Non-pigmented ciliary epithelial cell (primary cell): ENCODE measurements at regions not wholly inside any gene's neighbourhood (a gene's known extent, or its start where the extent isn't known, plus 50 kb on each side); places are given as distances from the start of the nearest gene placed in this dataset.
"Not testable (repeated sequence)": the region's sequence is repeated elsewhere in the genome, so short reads cannot be mapped to it uniquely, and the experiment has no call there.

ENCODE experiments used
- DNase-seq: peaks from one replicate; pipeline ENCODE4 v3.0.0-alpha.2; 2010; ENCODE audit warnings: low read depth

DNA sequence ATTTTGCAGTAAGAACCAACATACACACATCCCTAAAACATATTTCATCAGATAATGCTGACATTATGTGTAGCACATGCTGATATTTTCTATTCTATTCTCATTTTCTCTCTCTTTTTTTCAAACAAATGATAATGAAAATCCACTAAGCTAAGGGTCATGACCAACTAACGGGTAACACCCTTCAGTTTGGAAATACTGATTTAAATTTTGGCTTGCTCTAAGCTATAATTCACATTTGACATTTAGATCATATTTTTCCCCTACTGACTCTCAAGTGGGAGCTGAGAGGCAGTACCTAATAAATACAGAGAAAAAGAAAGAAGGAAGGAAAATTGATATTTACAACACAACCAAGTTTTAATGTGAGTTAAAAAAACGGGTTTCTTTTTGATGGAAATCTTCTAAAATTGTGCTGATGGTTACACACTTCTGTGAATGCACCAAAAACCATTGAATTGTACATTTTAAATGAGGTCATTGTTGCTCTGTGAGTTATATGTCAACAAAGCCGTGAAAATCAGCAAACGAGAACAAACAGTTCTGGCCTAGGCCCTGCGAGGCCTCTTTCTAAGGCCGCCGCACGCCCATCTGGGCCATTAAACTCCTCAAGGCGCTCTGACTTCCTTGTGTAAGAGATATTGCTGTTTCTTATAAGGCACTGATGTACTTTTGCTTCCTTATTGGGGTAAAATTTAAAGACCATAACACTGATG is 124.2 kb downstream of the GALR1 start:
- DNase-seq = no peak

DNA sequence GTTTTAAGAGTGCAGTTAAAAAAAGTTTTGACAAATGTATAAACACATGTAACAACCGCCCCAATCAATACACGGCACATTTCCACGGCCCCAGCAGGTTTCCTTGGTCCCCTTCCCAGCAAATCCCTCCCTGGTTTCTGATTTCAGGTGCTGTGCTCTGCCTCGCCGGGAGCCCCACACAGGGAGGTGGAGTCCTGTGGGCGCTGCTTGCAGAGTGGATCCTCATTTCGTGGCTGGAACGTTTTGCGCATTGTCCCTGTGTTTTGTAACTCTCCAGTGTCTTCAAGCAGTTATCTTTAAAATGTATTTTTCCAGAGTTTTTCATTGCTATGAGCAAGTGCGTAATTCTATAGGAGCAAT is 124.8 kb downstream of the GALR1 start:
- DNase-seq = no peak

DNA sequence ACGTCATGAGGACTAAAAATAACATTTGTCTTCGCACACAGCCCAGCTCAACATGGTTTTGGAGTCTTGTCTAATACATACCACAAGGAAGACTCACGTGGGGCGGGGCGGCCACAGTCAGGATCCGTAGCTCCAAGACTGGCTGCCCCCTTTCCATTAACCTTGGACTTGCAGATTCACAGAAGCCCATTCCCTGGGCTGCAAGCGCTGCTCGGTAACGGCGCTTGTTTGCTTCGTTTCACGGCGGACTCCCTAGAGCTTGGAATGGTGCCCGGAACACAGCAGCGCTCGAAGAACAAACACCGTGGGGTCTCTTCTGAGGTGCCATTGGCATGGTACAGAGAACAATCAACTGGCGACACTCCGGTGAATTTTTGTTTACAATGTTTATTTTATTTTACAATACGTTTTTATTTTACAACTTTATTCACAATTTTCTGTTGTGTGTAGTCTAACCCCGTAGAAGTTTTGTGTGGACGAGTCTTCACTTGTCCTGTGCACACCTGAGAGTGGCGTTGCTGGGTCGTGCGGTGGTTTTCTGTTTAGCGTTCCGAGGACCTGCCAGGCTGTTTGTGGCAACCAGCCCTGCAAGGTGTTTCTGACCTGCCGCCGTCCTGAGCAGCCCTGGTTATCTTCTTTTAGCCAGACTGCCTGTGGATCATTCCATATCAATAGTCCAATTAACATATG is 126.5 kb downstream of the GALR1 start:
- no peak for DNase-seq

DNA sequence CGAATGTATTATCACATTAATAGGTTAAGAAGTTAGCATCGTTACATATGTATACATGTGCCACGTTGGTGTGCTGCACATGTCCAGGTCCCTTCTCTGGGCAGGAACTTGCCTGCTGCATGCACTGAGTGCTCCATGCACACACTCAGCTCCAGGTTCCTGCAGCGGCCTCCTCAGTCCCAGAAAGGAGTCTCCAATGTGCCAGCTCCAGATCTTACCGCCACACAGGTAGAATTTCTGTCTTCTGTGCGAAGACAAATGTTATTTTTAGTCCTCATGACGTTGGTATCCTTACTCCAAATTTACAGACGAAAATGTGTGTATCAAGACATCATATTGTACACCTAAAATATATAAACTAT is 127.1 kb downstream of the GALR1 start:
- no peak for DNase-seq

DNA sequence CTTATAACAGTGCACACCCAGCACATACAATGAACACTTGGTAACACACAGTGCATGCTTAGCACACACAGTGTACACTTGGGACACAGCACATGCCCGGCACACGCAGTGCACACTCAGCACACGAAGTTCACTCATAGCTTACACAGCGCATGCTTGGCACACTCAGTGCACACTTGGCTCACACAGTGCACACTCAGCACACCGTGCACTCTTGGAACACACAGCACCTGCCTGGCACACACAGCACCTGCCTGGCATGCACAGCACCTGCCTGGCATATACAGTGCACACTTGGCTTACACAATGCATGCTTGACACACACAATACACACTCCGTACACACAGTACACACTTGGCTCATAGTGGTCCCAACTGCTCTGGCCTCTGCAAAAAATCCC is 128.2 kb downstream of the GALR1 start:
- DNase-seq = no peak

DNA sequence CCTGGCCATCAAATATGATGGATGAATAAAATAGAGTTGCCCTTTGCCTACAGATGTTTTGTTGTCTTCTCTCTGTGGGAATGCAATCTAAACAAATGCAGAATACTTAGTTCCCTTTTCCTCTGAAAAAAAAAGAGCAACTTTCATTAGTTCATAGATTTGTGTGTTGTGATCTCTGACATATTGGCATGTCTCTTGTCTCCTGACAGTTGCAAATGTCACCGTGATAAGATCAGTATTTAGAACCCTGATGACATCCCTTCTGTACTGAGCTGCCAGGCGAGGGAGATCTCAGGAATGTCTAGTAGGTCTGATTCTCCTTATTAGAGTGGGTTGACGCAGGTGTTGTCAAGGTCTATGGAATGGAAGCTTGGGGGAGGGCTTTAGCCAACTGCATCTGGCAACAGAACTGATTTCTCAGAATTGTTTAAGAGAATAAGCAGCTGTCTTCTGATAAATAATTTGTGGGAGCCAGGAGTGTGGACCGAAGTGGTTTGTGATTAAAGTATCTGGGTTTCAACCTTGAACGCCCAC is 130.4 kb downstream of the GALR1 start:
- DNase-seq = no peak

DNA sequence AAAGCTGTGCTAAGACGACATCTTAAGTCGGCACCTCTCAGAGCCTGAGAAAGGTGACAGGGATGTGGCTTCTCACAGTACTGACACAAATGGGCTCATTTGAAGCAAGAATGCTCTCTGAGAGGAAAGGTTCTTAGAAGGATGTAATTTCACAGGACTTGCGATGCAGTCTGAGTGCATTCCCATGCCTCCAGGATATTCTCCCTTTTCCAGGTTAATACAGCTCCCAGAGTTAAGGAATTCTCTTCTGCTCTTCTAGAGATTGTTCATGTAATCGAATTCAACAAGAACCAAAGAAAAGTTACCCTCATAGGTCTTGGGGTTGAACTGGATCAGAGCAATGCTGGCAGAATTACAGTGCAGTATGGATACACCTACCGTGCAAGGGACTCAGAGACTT is 131.0 kb downstream of the GALR1 start:
- no peak for DNase-seq

DNA sequence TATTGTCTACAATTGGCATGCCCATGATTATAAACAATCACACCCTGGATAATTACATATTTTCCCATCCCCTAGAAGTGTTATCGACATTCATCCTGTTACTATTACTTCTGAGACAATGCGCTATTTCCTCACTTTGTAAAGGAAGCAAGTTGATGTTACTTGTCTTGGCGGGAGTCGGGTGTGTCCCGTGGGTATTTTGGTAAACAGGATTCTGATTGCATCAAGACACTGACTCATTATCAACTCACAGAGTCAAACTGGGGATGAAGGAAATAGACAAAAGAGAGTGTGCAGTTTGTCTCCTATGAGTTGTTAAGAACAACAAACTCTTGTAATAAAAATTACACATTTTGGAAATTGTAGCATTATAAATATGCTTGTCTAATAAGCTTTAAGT is 142.7 kb downstream of the GALR1 start:
- no peak for DNase-seq

DNA sequence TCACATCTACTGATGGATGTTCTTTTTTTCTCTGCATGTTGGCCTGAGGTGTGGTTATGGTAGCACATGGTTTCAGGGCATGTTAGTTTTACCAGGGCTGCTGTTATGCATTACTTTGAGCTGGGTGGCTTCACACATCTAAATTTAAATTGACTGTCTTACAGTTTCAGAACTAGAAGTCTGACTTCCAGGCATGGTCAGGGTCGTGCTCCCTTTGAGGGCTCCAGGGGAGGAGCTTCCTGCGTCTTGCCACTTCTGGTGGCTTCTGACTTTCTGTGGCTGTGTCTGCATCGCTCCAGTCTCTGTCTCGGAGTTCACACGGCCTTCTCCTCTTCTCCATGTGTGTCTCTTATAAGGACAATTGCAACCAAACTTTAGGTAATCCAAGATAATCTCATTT is 143.9 kb downstream of the GALR1 start:
- DNase-seq = no peak

DNA sequence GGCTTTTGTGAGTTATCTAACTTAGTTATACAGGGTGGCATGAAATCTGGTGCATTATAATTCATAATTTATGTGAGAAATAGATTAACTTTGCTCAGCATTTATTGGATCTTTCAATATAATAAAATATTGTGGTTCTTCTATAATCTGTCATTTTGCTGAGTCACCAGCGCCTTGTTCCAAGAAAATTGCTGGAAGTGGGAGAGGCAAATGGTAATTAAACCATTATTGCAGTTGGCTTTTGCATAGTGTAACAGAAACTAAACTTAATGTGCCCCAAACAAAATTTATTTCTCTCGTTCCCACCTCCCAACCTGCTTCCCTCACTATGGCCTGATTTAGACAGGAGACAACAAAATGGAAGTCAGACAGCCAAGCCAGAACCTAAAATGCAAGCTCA is 146.3 kb downstream of the GALR1 start:
- no peak for DNase-seq

DNA sequence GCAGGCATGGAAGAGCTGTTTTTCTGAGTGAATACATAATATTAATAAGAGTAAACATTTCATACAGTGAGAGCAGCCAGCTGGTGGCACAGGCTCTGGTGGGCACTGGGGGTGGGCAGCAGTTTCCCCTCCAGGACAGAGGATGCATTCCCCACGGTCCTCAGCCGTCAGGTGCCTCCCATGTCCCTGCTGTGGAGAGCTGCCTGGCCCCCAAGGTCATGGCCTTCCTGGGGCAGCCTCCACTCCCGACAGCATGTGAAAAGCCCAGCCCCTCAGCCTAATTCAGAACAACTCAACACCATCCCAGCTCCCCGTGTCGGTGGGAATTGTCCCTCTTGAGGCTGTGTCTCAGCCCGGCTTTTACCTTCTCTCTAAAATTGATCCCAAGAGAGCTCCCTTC is 147.4 kb downstream of the GALR1 start:
- no peak for DNase-seq

DNA sequence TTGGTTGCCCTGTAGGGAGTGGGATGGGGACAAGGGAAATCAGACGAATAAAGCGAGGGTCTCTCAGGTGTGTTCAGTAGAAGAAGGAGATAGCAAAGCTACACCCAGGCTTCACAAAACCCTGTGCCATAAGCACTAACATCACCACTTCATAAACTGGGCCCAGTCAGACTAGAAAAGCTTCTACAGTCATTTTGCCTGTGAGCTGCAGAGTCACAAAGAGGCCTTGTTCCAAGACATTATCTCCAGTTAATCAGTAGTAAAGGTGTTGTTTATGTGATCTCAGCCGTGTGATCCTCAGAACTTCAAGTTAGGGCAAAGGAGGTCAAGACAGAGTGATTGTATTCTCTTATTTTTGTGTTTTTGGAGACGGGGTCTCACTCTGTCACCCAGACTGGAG is 148.0 kb downstream of the GALR1 start:
- DNase-seq = no peak

DNA sequence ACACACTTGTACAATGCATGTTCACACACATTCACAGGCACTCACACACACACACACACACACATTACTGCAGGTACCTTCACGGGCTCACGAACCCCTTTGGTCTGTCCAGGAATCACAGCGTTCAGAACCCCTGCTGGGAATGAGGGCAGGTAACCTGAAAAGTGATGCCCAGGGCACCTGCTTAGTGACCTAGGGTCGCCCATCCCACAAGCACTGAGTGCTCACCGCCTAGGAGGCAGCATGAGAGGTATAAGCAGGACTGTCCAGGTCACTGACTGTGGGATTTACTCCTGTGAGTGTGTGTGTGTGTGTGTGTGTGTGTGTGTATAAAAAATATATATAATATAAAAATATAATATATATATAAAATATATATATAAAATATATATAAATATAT is 150.9 kb downstream of the GALR1 start:
- DNase-seq = no peak

DNA sequence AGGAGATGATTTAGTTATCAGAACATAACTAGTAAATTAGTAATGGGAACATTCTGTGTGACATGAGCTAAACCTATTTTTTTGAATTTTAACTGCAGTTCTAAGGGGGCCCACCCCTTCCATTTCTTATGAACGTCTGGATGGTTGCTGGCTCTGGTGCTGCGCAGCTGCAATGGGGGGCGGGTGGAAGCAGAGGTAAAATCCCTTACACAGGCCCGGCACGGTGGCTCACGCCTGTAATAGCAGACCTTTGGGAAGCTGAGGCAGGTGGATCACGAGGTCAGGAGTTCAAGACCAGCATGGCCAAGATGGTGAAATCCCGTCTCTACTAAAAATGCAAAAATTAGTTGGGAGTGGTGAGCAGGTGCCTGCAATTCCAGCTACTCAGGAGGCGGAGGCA is 151.5 kb downstream of the GALR1 start:
- DNase-seq = no peak

DNA sequence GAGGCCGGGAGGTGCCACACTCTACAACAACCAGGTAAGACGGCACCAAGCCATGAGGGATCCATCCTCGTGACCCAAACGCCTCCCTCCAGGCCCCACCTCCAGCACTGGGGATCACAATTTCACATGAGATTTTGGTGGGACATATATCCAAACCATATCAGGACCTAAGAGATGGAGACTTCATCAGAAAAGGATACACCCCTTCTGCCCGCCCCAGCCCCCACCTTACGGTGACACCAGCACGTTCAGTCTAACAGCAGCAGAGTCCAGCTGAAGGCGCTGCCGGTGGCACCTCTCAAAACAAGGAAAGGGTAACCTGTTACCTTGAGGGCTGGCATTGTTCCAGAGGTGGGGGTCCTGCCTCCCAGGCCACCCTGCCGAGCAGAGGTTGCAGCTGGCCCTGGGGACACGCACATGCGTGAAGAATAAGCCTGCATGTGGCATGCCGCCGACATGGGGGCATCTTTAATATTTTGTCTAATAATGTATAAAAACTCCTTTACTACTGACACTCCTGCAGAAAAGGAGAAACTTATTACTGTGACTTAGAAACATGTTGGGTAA is 154.4 kb downstream of the GALR1 start:
- no peak for DNase-seq

DNA sequence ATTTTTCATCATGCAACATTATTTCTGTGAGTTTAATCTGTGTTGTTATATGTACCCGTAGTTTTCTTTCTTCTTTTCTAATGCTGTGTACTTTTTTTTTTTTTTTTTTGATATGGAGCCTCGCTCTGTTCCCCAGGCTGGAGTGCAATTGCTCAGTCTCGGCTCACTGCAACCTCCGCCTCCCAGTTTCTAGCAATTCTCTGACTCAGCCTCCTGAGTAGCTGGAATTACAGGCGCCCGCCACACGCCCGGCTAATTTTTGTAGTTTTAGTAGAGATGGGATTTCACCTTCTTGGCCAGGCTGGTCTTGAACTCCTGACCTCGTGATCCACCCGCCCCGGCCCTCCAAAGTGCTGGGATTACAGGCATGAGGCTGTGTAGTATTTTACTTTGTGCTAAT is 155.4 kb downstream of the GALR1 start:
- DNase-seq = no peak

DNA sequence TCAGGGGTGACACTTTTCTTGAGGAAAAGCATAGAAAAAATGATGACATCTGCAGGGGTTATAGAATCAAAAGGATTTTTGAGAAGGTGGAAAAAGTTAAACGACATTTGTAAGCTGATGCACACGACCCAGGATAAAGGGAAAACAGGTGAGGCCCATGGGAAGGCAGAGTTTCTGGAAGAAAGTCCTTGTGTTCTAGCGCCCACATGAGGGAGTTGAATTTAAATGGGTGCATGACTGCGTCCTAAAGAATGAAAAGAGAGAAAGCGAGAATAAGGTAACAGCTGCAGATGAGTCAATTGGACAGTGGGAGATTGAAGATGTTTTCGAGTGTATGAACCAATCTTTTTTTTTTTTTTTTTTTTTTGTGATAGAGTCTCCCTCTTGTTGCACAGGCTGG is 158.1 kb downstream of the GALR1 start:
- DNase-seq = no peak

DNA sequence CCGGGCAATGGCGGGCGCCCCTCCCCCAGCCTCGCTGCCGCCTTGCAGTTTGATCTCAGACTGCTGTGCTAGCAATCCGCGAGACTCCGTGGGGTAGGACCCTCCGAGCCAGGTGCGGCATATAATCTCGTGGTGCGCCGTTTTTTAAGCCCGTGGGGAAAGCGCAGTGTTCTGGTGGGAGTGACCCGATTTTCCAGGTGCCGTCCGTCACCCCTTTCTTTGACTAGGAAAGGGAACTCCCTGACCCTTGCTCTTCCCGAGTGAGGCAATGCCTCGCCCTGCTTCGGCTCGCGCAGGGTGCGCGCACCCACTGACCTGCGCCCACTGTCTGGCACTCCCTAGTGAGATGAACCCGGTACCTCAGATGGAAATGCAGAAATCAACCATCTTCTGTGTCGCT is 171.9 kb downstream of the GALR1 start:
- not testable (repeated sequence) for DNase-seq

DNA sequence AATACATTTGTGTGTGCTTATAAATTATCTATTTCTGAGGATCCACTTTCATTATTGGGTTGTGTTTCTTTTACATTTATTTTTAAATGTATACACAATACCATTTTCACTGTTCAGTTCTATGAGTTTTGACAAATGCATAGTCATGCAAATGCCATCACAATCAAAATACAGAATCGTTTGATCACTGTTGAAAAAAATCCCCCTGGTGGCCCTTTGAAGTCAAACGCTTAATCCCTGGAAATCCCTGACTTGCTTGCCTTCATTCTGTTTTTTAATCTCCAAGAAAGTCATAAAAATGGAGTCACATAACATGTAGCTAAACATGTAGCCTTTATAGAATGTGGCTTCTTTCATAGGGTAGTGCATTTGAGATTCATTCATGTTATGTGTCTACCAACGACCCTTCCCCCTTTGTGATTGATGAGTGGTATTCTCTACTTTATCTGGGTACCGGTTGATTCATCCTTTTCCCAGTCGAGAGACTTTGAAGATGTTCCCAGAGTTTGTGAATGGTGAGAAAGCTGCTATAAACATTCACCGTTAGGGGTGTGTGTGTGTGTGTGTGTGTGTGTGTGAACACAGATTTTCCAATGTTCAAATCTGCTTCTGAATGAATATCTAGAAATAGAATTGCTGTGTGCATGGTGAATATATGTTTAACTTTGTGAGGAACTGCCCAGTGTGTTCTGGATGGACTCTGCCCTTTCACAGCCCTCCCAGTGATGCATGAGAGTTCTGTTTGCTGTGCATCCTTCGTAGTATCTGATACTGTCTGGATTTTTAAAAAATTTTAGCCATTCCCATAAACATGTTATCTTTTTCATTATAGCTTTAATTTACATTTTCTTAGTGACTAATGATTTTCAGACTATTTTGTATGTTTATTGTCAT is 173.6 kb downstream of the GALR1 start:
- no peak for DNase-seq

DNA sequence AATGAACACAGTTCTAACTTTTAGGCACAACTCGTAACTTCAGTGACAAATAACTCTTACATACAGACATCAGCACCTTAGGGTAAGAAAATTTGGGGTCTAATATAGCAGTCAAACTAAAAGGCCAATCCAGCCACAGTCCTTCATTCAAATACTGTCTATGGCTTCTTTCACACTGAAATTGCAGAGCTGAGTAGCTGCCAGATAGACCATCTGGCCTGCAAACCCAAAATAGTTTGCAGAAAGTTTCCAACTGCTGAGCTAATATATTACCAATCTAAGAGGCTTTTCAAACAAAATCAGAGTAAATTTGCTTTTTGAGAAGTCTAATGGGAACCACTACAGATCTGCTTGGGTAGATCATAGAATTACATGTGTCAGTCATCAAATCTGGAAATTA is 183.4 kb downstream of the GALR1 start:
- no peak for DNase-seq

DNA sequence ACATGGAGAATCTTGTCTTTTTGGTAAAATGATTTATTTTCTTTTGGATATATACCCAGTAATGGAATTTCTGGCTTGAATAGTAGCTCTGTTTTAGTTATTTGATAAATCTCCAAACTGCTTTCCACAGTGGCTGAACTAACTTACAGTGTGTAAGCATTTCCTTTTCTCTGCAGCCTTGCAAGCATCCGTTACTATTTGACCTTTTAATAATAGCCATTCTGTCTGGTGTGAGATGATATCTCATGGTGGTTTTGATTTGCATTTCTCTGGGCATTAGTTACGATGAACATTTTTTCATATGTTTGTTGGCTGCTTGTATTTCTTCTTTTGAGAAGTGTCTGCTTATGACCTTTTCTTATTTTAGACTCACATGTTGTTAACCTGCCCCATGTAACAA is 190.2 kb downstream of the GALR1 start:
- DNase-seq = no peak

DNA sequence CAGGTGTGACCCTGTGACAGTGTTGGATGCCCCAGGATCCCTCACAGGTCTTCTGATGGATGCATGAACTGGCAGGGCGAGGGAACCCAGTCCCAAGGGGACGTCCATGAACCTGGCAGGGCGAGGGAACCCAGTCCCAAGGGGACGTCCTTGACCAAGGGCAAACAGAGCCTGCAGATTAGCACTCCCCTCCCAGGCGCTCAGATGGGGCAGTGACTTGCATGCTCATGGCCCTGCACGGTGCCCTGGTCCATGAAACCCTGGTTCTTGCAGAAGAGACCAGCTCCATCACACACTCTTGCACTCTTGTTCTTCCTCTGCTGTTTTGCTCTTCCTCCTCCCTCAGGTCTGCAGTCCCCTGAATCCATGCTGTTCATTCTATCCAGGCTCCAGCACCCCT is 192.7 kb downstream of the GALR1 start:
- DNase-seq = no peak

DNA sequence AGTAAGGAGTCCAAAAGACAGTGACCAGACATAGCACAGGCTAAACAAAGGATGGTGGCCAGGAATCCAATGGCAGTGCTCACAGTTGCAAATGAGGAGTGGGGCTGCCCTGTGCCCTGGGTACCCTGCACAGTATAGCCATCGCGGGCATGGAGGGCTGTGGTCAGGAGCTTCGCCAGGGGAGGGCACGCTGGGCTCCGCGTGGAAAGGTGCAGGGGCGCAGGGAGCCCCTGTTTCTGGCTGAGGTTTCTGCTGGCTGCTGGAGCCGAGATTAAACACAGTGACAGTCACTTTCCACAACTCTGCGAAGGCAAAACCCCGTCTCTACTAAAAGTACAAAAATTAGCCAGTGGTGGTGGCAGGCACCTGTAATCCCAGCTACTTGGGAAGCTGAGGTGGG is 194.7 kb downstream of the GALR1 start:
- DNase-seq = no peak
